Left lung (tissue), 4 donors: ENCODE measurements at regions not wholly inside any gene's neighbourhood (a gene's known extent, or its start where the extent isn't known, plus 50 kb on each side); places are given as distances from the start of the nearest gene placed in this dataset.

Source experiments
- ATAC-seq: fragments of 200-7000 bp; cut with Tn5 transposase; one replicate; pipeline ENCODE4 v1.9.1; 2020; ENCODE audit warnings: moderate library complexity
- DNase-seq, 4 donors: peaks; one replicate each; pipeline ENCODE4 v3.0.0-alpha.2; 2013 to 2020
- H3K27ac ChIP-seq, 2 donors: fragments of 200-600 bp; sonication (generic) in 1 of 2; one replicate each; pipeline versions ENCODE4 v1.5.0 to v1.8.0; 2020 to 2021
- H3K27me3 ChIP-seq, 2 donors: fragments of 200-600 bp; sonication (generic) in 1 of 2; one replicate each; pipeline versions ENCODE4 v1.5.0 to v1.8.0; 2020 to 2021
- H3K36me3 ChIP-seq, 2 donors: fragments of 200-600 bp; sonication (generic) in 1 of 2; one replicate each; pipeline versions ENCODE4 v1.5.0 to v1.8.0; 2020 to 2021
- H3K4me1 ChIP-seq, 2 donors: fragments of 200-600 bp; one replicate each; pipeline ENCODE4 v1.8.0; 2021
- H3K4me3 ChIP-seq, 2 donors: fragments of 200-600 bp; sonication (generic) in 1 of 2; one replicate each; pipeline versions ENCODE4 v1.5.0 to v1.8.0; 2020 to 2021; ENCODE audit warnings: mild to moderate bottlenecking in 1 of 2
- H3K9me3 ChIP-seq, 2 donors: fragments of 200-600 bp; sonication (generic) in 1 of 2; one replicate each; pipeline versions ENCODE4 v1.5.0 to v1.8.0; 2020 to 2021
- intact Hi-C, 2 donors: fragments of 100-400 bp; cut with DNase I; formaldehyde crosslinking; loops; one replicate each; pipeline versions ENCODE4 v1.11.2 to v1.14.2; 2022
- TF ChIP-seq, protein P1 (sequence below), 2 donors: fragments of 200-600 bp; sonication (generic) in 1 of 2; IDR thresholded peaks; one replicate each; pipeline versions ENCODE4 v1.5.0 to v1.8.0; 2021; ENCODE audit warnings: antibody characterized with exemption in 2 of 2
- donor health status: DM: no; HTN: yes; CAD: no.
- donor health status: DM: no; HTN: no; CAD: no.

DNA sequence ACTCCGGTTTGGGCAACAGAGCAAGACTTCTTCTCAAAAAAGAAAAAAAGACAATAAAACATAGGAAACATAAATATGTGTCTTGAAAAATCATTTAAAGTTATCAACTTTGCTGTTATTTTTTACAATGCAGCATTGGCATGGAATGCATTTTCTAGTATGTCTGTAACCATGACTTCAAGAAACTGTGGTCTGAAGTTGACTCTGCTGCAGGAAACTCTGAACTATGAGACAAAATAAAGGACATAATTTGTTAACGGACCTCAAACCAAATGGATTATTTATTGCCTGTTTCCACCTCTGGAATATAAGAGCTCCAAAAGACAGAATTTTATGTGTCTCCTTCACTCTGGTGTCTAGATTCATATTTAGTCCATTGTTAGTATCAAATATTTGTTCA lies 79.1 kb downstream of the TRIB2 start:
- no peak for DNase-seq

DNA sequence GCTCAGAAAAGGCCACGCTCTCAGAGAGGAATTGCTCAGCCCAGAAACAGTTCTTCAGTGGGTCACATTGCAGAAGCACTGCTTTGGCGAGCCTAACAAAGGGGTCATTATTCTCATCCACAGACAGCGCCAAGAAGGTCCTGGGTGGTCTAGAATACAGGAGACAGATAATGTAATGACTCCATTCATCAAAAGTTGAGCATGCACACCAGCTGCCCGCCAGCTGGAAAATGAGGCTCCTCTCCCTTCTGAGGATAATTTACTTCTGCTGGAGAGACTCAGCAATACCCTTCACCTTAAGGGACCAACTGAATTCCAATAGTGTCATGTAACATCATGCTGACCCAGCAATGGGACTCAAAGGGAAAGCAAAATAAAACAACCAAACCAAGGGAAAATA lies 79.9 kb downstream of the TRIB2 start:
- no peak overlapping the region for H3K4me3 ChIP-seq
- H3K36me3 ChIP-seq: no peaks in the 10 kb centered on the region
- no peak overlapping the region for H3K27ac ChIP-seq
- ATAC-seq: peak; percentile 66
- TF ChIP-seq, protein P1, sequence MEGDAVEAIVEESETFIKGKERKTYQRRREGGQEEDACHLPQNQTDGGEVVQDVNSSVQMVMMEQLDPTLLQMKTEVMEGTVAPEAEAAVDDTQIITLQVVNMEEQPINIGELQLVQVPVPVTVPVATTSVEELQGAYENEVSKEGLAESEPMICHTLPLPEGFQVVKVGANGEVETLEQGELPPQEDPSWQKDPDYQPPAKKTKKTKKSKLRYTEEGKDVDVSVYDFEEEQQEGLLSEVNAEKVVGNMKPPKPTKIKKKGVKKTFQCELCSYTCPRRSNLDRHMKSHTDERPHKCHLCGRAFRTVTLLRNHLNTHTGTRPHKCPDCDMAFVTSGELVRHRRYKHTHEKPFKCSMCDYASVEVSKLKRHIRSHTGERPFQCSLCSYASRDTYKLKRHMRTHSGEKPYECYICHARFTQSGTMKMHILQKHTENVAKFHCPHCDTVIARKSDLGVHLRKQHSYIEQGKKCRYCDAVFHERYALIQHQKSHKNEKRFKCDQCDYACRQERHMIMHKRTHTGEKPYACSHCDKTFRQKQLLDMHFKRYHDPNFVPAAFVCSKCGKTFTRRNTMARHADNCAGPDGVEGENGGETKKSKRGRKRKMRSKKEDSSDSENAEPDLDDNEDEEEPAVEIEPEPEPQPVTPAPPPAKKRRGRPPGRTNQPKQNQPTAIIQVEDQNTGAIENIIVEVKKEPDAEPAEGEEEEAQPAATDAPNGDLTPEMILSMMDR (IDR thresholded peaks at IDR 0.05): no peak
- peak in 2 of 4 donors; percentile 65 to 82 for DNase-seq
- H3K9me3 ChIP-seq: peaks cover 0 to 9% of the 10 kb centered on the region in 2 donors
- H3K27me3 ChIP-seq: no peaks in the 10 kb centered on the region
- intact Hi-C loops: no loop called here
- peaks cover 0 to 7% of the 10 kb centered on the region in 2 donors for H3K4me1 ChIP-seq

More for the DNA sequence above, 79.1 kb downstream of the TRIB2 start:
- no peaks in the 10 kb centered on the region for H3K36me3 ChIP-seq
- H3K27ac ChIP-seq: no peak overlapping the region
- intact Hi-C loops: no loop called here
- no peaks in the 10 kb centered on the region for H3K27me3 ChIP-seq
- H3K4me3 ChIP-seq: no peak overlapping the region
- peaks cover 0 to 7% of the 10 kb centered on the region in 2 donors for H3K4me1 ChIP-seq
- ATAC-seq: no peak
- TF ChIP-seq, protein P1 (IDR thresholded peaks at IDR 0.05): no peak
- H3K9me3 ChIP-seq: peaks cover 0 to 4% of the 10 kb centered on the region in 2 donors

DNA sequence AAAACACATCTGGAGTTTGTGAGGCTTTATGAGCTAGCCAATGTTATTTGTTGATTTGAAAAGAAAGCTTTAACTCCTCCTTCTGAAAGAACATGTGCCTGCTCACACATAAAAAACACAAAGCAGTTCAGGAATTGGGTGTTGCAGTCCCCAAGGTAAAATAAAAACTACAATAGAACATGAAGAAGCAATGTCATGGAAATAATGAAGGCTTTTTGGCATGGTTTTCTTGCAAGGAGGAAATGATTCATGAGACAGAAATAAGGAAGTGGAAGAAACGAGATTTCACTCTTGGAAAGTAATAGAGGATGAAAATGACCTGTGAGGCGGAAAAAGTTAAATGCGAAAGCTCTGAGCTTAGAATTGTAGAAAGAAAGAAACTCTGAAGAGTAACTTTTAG lies 81.1 kb downstream of the TRIB2 start:
- no peak for ATAC-seq

DNA sequence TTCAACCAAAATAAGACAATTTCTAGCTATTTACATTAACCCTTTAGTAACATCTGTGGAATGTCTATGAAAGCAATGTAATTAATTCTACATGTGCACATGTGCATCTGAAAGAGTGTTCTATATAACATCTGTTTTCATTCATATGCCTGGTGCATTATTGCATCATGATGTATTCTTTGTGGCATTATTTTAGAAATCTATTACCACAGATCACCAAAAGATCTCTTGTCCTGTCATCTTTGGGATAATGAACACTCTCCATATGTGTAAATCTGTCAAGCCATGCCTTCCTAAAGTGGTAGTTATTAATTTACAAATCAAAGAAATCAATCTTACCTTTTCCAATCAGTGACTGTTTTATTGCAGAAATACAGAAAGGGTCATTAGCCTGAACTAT lies 86.9 kb downstream of the TRIB2 start:
- ATAC-seq: no peak
- no peak for DNase-seq
- no peaks in the 10 kb centered on the region for H3K4me1 ChIP-seq
- no peak overlapping the region for H3K4me3 ChIP-seq
- H3K9me3 ChIP-seq: peaks cover 0 to 18% of the 10 kb centered on the region in 2 donors
- intact Hi-C loops: no loop called here
- no peak overlapping the region for H3K27ac ChIP-seq
- TF ChIP-seq, protein P1 (IDR thresholded peaks at IDR 0.05): no peak
- no peaks in the 10 kb centered on the region for H3K27me3 ChIP-seq
- H3K36me3 ChIP-seq: no peaks in the 10 kb centered on the region

More for the DNA sequence above, 81.1 kb downstream of the TRIB2 start:
- H3K27ac ChIP-seq: no peak overlapping the region
- H3K4me3 ChIP-seq: no peak overlapping the region
- H3K9me3 ChIP-seq: peaks cover 0 to 18% of the 10 kb centered on the region in 2 donors
- DNase-seq: no peak
- TF ChIP-seq, protein P1 (IDR thresholded peaks at IDR 0.05): no peak
- no peaks in the 10 kb centered on the region for H3K36me3 ChIP-seq
- intact Hi-C loops: no loop called here
- no peaks in the 10 kb centered on the region for H3K27me3 ChIP-seq
- peaks cover 0 to 7% of the 10 kb centered on the region in 2 donors for H3K4me1 ChIP-seq

DNA sequence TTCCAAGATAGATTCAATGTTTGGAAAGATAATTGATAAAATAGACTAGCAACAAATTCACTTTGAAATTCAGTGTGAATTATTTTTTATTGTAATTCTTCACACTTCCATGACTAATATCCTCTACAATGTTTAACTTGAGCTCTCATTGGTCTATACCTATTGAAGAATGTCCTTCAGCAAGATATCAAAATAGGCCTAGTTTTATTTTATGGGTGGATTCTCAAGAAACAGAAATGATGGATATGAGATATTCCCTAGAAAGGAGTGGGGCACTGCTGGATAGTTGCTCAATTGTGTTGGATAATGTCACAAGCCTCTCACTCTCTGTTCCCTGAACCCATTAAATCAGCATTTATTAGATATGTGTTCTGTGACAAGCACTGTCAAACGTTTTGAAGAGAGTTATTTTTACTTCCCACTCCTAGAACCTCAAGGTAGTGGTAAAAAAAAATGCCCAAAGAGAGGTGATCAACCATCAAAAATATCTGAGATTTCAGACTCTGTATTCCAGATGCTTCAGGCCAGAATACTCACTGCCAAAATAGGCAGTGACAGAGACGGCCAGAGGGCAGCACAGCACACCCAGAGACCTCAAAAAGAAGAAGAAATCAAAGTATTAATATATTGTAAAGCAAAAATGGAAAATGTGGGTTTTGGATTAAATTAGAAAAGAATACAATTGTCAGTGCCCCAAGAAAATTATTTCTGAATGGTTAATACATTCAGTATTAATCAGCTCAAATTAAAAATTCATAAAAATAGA lies 87.5 kb downstream of the TRIB2 start:
- intact Hi-C loops: no loop called here
- TF ChIP-seq, protein P1 (IDR thresholded peaks at IDR 0.05): no peak
- H3K27ac ChIP-seq: no peak overlapping the region
- H3K9me3 ChIP-seq: peaks cover 0 to 18% of the 10 kb centered on the region in 2 donors
- DNase-seq (no peak), ATAC-seq (no peak)
- no peak overlapping the region for H3K4me3 ChIP-seq
- no peaks in the 10 kb centered on the region for H3K27me3 ChIP-seq
- H3K36me3 ChIP-seq: no peaks in the 10 kb centered on the region
- no peaks in the 10 kb centered on the region for H3K4me1 ChIP-seq
